H1 (cell line): ENCODE measurements at regions not wholly inside any gene's neighbourhood (a gene's known extent, or its start where the extent isn't known, plus 50 kb on each side); places are given as distances from the start of the nearest gene placed in this dataset.

Experiments
- CTCF ChIA-PET: fragments of 300-600 bp; sonication (Branson Sonifier 250); formaldehyde crosslinking; loops from one replicate; lab custom pipeline; 2021; ENCODE audit not compliant: partially characterized antibody; lab: Charles Lee
- POLR2A ChIA-PET: fragments of 300-600 bp; sonication (Branson Sonifier 250); formaldehyde crosslinking; loops from one replicate; lab custom pipeline; 2021; ENCODE audit warnings: inconsistent platforms; ENCODE audit not compliant: partially characterized antibody; lab: Charles Lee
- DNase-seq, 2 experiments: peaks; one replicate each; pipeline versions ENCODE4 v3.0.0 to v3.0.0-alpha.2; 2010 to 2022; ENCODE audit warnings: low spot score in 2 of 2, low read depth in 1 of 2, mixed read lengths in 1 of 2
- FAIRE-seq: peaks from 2 replicates; lab custom pipeline; 2011; peaks lifted over from hg19 to GRCh38; lab: Jason Lieb, UNC
- H2AFZ ChIP-seq: 2 replicates; pipeline ENCODE4 v1.8.1; 2012; ENCODE audit warnings: low read length, inconsistent platforms
- H2AK5ac ChIP-seq: 2 replicates; pipeline ENCODE4 v1.6.1; 2013; ENCODE audit warnings: low read depth, low read length
- H2BK120ac ChIP-seq: replicated peaks from 2 replicates; pipeline ENCODE3; 2013; ENCODE audit warnings: low read depth, low read length, inconsistent platforms
- H2BK12ac ChIP-seq: 2 replicates; pipeline ENCODE4 v1.6.1; 2013; ENCODE audit warnings: low read depth, low read length
- H2BK15ac ChIP-seq: 2 replicates; pipeline ENCODE4 v1.6.1; 2013; ENCODE audit warnings: low read length
- H2BK20ac ChIP-seq: 2 replicates; pipeline ENCODE4 v1.6.1; 2013; ENCODE audit warnings: low read length
- H2BK5ac ChIP-seq: 2 replicates; pipeline ENCODE4 v1.6.1; 2013; ENCODE audit warnings: low read depth, low read length
- H3K14ac ChIP-seq: 2 replicates; pipeline ENCODE4 v1.6.1; 2013; ENCODE audit warnings: inconsistent platforms; ENCODE audit not compliant: insufficient read length
- H3K18ac ChIP-seq: 2 replicates; pipeline ENCODE4 v1.6.1; 2013; ENCODE audit warnings: low read length; ENCODE audit errors: extremely low read depth
- H3K23ac ChIP-seq: 2 replicates; pipeline ENCODE4 v1.6.1; 2013; ENCODE audit warnings: inconsistent platforms; ENCODE audit not compliant: insufficient read length
- H3K23me2 ChIP-seq: 2 replicates; pipeline ENCODE4 v1.6.1; 2013; ENCODE audit warnings: low read depth, low read length
- H3K27ac ChIP-seq: 2 replicates; pipeline ENCODE4 v1.6.1; 2011; ENCODE audit warnings: low read depth, low read length, inconsistent platforms
- H3K27me3 ChIP-seq, 4 experiments: replicated peaks in 1 of 4; 1 replicate in 1 of 4; 2 replicates in 3 of 4; pipeline versions ENCODE4 v1.6.1 to v1.8.1; 2011 to 2013; ENCODE audit warnings: low read length in 3 of 4, mild to moderate bottlenecking in 3 of 4, inconsistent platforms in 2 of 4, mixed read lengths in 2 of 4, moderate library complexity in 1 of 4; ENCODE audit not compliant: control insufficient read depth in 3 of 4, insufficient read depth in 3 of 4; ENCODE audit errors: extremely low read depth in 1 of 4
- H3K36me3 ChIP-seq, 4 experiments: 2 replicates each; pipeline versions ENCODE4 v1.6.1 to v1.8.1; 2011 to 2013; ENCODE audit warnings: mild to moderate bottlenecking in 4 of 4, low read length in 3 of 4, moderate library complexity in 2 of 4, control low read depth in 1 of 4, inconsistent platforms in 1 of 4; ENCODE audit not compliant: insufficient read depth in 4 of 4, control insufficient read depth in 2 of 4
- H3K4ac ChIP-seq: replicated peaks from 2 replicates; pipeline ENCODE3; 2013; ENCODE audit warnings: low read length, low read depth, mixed read lengths, inconsistent platforms; ENCODE audit not compliant: insufficient read length
- H3K4me1 ChIP-seq, 4 experiments: replicated peaks in 1 of 4; 1 replicate in 1 of 4; 2 replicates in 3 of 4; pipeline versions ENCODE4 v1.6.1 to v1.8.1; 2011 to 2013; ENCODE audit warnings: low read length in 3 of 4, inconsistent platforms in 2 of 4, mixed read lengths in 1 of 4; ENCODE audit not compliant: insufficient read depth in 4 of 4, control insufficient read depth in 3 of 4
- H3K4me2 ChIP-seq, 2 experiments: 2 replicates each; pipeline versions ENCODE4 v1.6.1 to v1.8.1; 2011 to 2013; ENCODE audit warnings: low read depth in 2 of 2, low read length in 2 of 2, control low read depth in 1 of 2, inconsistent platforms in 1 of 2, mild to moderate bottlenecking in 1 of 2; ENCODE audit not compliant: insufficient read depth in 1 of 2
- H3K4me3 ChIP-seq, 4 experiments: fragments of 200-600, 300-600 bp in 1 of 4; sonication (generic), shearing (Covaris generic), sonication (Bioruptor Twin) in 1 of 4; 2 replicates each; pipeline versions ENCODE4 v1.5.1 to v1.8.1; 2011 to 2016; ENCODE audit warnings: low read length in 4 of 4, low read depth in 3 of 4, control low read depth in 2 of 4, inconsistent platforms in 2 of 4, mild to moderate bottlenecking in 2 of 4, mixed read lengths in 1 of 4, moderate library complexity in 1 of 4; ENCODE audit not compliant: insufficient read depth in 2 of 4; ENCODE audit errors: extremely low read depth in 1 of 4
- H3K56ac ChIP-seq: replicated peaks from 2 replicates; pipeline ENCODE3; 2013; ENCODE audit warnings: low read depth, mild to moderate bottlenecking, mixed read lengths, low read length, inconsistent platforms; ENCODE audit not compliant: insufficient read length
- H3K79me1 ChIP-seq: 2 replicates; pipeline ENCODE4 v1.6.1; 2013; ENCODE audit warnings: low read depth, low read length, control low read depth
- H3K79me2 ChIP-seq, 2 experiments: 2 replicates each; pipeline versions ENCODE4 v1.6.1 to v1.8.1; 2012 to 2013; ENCODE audit warnings: low read length in 2 of 2, mild to moderate bottlenecking in 2 of 2, inconsistent platforms in 1 of 2; ENCODE audit not compliant: insufficient read depth in 2 of 2, control insufficient read depth in 1 of 2
- H3K9ac ChIP-seq, 4 experiments: replicated peaks in 1 of 4; 1 replicate in 1 of 4; 2 replicates in 3 of 4; pipeline versions ENCODE4 v1.6.1 to v1.8.1; 2011 to 2013; ENCODE audit warnings: low read depth in 3 of 4, low read length in 3 of 4, control low read depth in 2 of 4, mild to moderate bottlenecking in 2 of 4, moderate library complexity in 2 of 4, inconsistent platforms in 1 of 4; ENCODE audit errors: extremely low read depth in 1 of 4
- H3K9me3 ChIP-seq, 2 experiments: 2 replicates each; pipeline versions ENCODE4 v1.6.1 to v1.8.1; 2012 to 2013; ENCODE audit warnings: mild to moderate bottlenecking in 2 of 2, moderate library complexity in 2 of 2, control low read depth in 1 of 2, inconsistent platforms in 1 of 2, low read depth in 1 of 2, low read length in 1 of 2, mixed read lengths in 1 of 2; ENCODE audit not compliant: insufficient read depth in 2 of 2
- H4K20me1 ChIP-seq, 2 experiments: replicated peaks in 1 of 2; 2 replicates each; pipeline versions ENCODE3 to v1.8.1; 2011 to 2013; ENCODE audit warnings: inconsistent platforms in 2 of 2, low read length in 2 of 2, mild to moderate bottlenecking in 1 of 2; ENCODE audit not compliant: insufficient read depth in 2 of 2, control insufficient read depth in 1 of 2
- H4K5ac ChIP-seq: 2 replicates; pipeline ENCODE4 v1.6.1; 2013; ENCODE audit warnings: low read length, low read depth, mixed read lengths, inconsistent platforms; ENCODE audit not compliant: insufficient read length
- H4K8ac ChIP-seq: 2 replicates; pipeline ENCODE4 v1.8.0; 2013; ENCODE audit warnings: mild to moderate bottlenecking, moderate library complexity, low read length, inconsistent platforms; ENCODE audit not compliant: insufficient read depth; ENCODE audit errors: extremely low read depth
- H4K91ac ChIP-seq: replicated peaks from 2 replicates; pipeline ENCODE3; 2013; ENCODE audit warnings: low read length, mixed read lengths, inconsistent platforms; ENCODE audit not compliant: insufficient read length
- BCL11A ChIP-seq, 2 experiments: IDR thresholded peaks; one replicate each; pipeline ENCODE4 v1.6.1; 2011; ENCODE audit warnings: low read depth in 2 of 2, low read length in 2 of 2, mild to moderate bottlenecking in 2 of 2
- CBX8 ChIP-seq: fragments of 300-800, 300-1000 bp; sonication (generic); IDR thresholded peaks from 2 replicates; pipeline ENCODE4 v1.7.1; 2016; ENCODE audit warnings: low read depth, low read length, borderline replicate concordance
- EGR1 ChIP-seq: IDR thresholded peaks from 2 replicates; pipeline ENCODE4 v1.6.1; 2011; ENCODE audit warnings: low read depth, low read length, borderline replicate concordance
- JUN ChIP-seq: IDR thresholded peaks from 2 replicates; pipeline ENCODE4 v1.6.1; 2011; ENCODE audit warnings: low read depth, mild to moderate bottlenecking, improper control_type of control experiment, low read length
- KDM5A ChIP-seq: fragments of 200-600 bp; IDR thresholded peaks from 2 replicates; pipeline ENCODE4 v1.7.1; 2012; ENCODE audit warnings: mild to moderate bottlenecking, low read length, inconsistent platforms, mixed read lengths
- NANOG ChIP-seq: IDR thresholded peaks from 2 replicates; pipeline ENCODE4 v1.6.1; 2011; ENCODE audit warnings: low read length, low read depth, mild to moderate bottlenecking, inconsistent platforms; ENCODE audit not compliant: insufficient read depth, poor library complexity, severe bottlenecking
- PHF8 ChIP-seq: fragments of 200-600 bp; sonication (generic); conservative IDR thresholded peaks from 2 replicates; pipeline ENCODE4 v1.7.1; 2012; ENCODE audit warnings: low read depth, mild to moderate bottlenecking, inconsistent platforms, low read length, moderate library complexity
- POLR2AphosphoS5 ChIP-seq: IDR thresholded peaks from 2 replicates; pipeline ENCODE4 v1.6.1; 2011; ENCODE audit warnings: low read depth, low read length
- POU5F1 ChIP-seq: IDR thresholded peaks from 2 replicates; pipeline ENCODE4 v1.6.1; 2011; ENCODE audit warnings: low read depth, mild to moderate bottlenecking, low read length, moderate library complexity
- RAD21 ChIP-seq, 2 experiments: IDR thresholded peaks in 1 of 2; conservative IDR thresholded peaks in 1 of 2; 2 replicates each; pipeline ENCODE4 v1.6.1; 2011; ENCODE audit warnings: low read depth in 2 of 2, low read length in 2 of 2, improper control_type of control experiment in 1 of 2, inconsistent platforms in 1 of 2, mild to moderate bottlenecking in 1 of 2, moderate library complexity in 1 of 2
- RFX5 ChIP-seq: IDR thresholded peaks from 2 replicates; pipeline ENCODE4 v1.6.1; 2011; ENCODE audit warnings: low read depth, low read length, improper control_type of control experiment, borderline replicate concordance
- TAF7 ChIP-seq: optimal IDR thresholded peaks from 2 replicates; pipeline ENCODE3; 2011; ENCODE audit warnings: low read depth, mild to moderate bottlenecking, inconsistent platforms, low read length, moderate library complexity, borderline replicate concordance
- TCF12 ChIP-seq: IDR thresholded peaks from 2 replicates; pipeline ENCODE4 v1.6.1; 2011; ENCODE audit warnings: low read depth, mild to moderate bottlenecking, low read length
- TEAD4 ChIP-seq: IDR thresholded peaks from 2 replicates; pipeline ENCODE4 v1.6.1; 2012; ENCODE audit warnings: low read depth, low read length, inconsistent platforms, mixed read lengths
- WGBS, 2 experiments: shearing (Covaris generic) in 1 of 2; methylation state at CpG; one replicate each; pipeline versions ENCODE4 v1.1.6 to v1.1.7; 2013 to 2015; ENCODE audit warnings: low lambda C conversion rate in 2 of 2, mixed read lengths in 2 of 2, inconsistent platforms in 1 of 2, low coverage in 1 of 2, missing lambda C conversion rate in 1 of 2; ENCODE audit not compliant: insufficient replicate concordance in 2 of 2, insufficient coverage in 1 of 2, insufficient read length in 1 of 2; ENCODE audit errors: extremely low coverage in 1 of 2, missing lambda C conversion rate in 1 of 2; 5-methylcytosine and 5-hydroxymethylcytosine counted together
- TF ChIP-seq, protein P1 (sequence below): IDR thresholded peaks from 2 replicates; pipeline ENCODE4 v1.6.1; 2011; ENCODE audit warnings: low read depth, mild to moderate bottlenecking, low read length; ENCODE audit not compliant: insufficient read depth

DNA sequence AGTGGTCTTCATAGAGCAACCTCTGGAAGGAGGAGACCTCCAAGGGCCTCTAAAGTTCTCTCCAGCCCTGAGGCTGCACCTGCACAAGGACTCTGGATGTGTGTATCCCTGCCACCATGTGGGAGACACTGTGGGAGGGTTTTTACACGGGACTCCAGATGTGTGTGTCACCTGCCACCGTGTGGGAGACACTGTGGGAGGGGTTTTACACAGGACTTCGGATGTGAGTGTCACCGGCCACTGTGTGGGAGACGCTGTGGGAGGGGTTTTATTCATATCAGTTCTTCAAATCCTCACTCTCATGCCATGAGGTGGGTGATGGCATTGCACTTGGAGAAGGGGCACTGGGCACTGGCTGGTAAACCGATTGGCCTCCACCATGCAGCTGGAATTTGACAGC, 90.2 kb upstream of the SSTR4 start:
- H3K4ac ChIP-seq: no peak overlapping the region
- no peak overlapping the region for H3K56ac ChIP-seq
- FAIRE-seq: no peak
- TF ChIP-seq TCF12 (no peak), EGR1 (no peak), PHF8 (no peak), CBX8 (no peak), TAF7 (no peak), TEAD4 (no peak), KDM5A (no peak), JUN (no peak), NANOG (no peak), POU5F1 (no peak), BCL11A (IDR thresholded peaks at IDR 0.05; ENCODE audit: low read depth in 2 of 2, low read length in 2 of 2) (no peak), RFX5 (no peak), POLR2AphosphoS5 (no peak), RAD21 (IDR thresholded peaks at IDR 0.05 in 1 of 2, conservative IDR thresholded peaks at IDR 0.05 in 1 of 2; ENCODE audit: low read depth in 2 of 2, low read length in 2 of 2) (no peak)
- TF ChIP-seq, protein P1, sequence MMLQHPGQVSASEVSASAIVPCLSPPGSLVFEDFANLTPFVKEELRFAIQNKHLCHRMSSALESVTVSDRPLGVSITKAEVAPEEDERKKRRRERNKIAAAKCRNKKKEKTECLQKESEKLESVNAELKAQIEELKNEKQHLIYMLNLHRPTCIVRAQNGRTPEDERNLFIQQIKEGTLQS: no peak

More for the DNA sequence above, 90.2 kb upstream of the SSTR4 start:
- Histone ChIP-seq H2AK5ac (no peak overlapping the region), H2BK15ac (no peak overlapping the region), H2AFZ (no peak overlapping the region), H3K4me3 (no peak overlapping the region), H3K27ac (no peak overlapping the region), H3K18ac (no peak overlapping the region), H4K20me1 (no peaks in the 10 kb centered on the region), H4K5ac (no peak overlapping the region), H4K91ac (no peak overlapping the region), H3K9ac (no peak overlapping the region), H3K79me2 (no peaks in the 10 kb centered on the region), H2BK5ac (no peak overlapping the region), H2BK120ac (no peak overlapping the region), H2BK20ac (no peak overlapping the region), H3K27me3 (no peaks in the 10 kb centered on the region), H3K4me2 (no peak overlapping the region), H3K9me3 (no peaks in the 10 kb centered on the region), H3K23me2 (no peaks in the 10 kb centered on the region), H3K36me3 (no peaks in the 10 kb centered on the region), H3K4me1 (no peaks in the 10 kb centered on the region), H2BK12ac (no peak overlapping the region), H4K8ac (no peak overlapping the region), H3K79me1 (no peaks in the 10 kb centered on the region), H3K23ac (no peak overlapping the region), H3K14ac (no peak overlapping the region)
- ChIA-PET CTCF (interaction anchor here (1.7 kb wide), 1 partner anchor 253 kb away, joined by 4 read pairs; no protein-coding TSS in a partner anchor), POLR2A (no interaction called here)
- WGBS, 2 experiments: 89% methylated on average over 6 of the region's 6 CpGs; no CpG with 5 or more reads in 1 of the 2 experiments
- DNase-seq: no peak
